CD1c-positive myeloid dendritic cell (primary cell): ENCODE measurements at regions not wholly inside any gene's neighbourhood (a gene's known extent, or its start where the extent isn't known, plus 50 kb on each side); places are given as distances from the start of the nearest gene placed in this dataset.

Experiments
- DNase-seq: peaks from one replicate; pipeline ENCODE4 v3.0.0-alpha.2; 2016; ENCODE audit errors: extremely low spot score

GRCh38 chr1:39107341-39108290 lies 81.5 kb downstream of the NDUFS5 start:
- no peak for DNase-seq

- no peak for DNase-seq
Observed at GRCh38 chr1:39109644-39110043, 83.5 kb downstream of the NDUFS5 start.

- DNase-seq: peak; percentile 31
Observed at GRCh38 chr1:39110325-39110851, 84.2 kb downstream of the NDUFS5 start.

GRCh38 chr1:39110882-39111281 lies 84.7 kb downstream of the NDUFS5 start:
- no peak for DNase-seq

GRCh38 chr1:39113109-39113743 lies 87.1 kb downstream of the NDUFS5 start:
- no peak for DNase-seq

- DNase-seq: peak; percentile 77
Observed at GRCh38 chr1:39115271-39116110, 89.0 kb upstream of the MACF1 start.

GRCh38 chr1:39116116-39116607 lies 88.3 kb upstream of the MACF1 start:
- DNase-seq: no peak

- DNase-seq: no peak
Observed at GRCh38 chr1:39116860-39117728, 87.4 kb upstream of the MACF1 start.

GRCh38 chr1:39117899-39118450 lies 86.5 kb upstream of the MACF1 start:
- no peak for DNase-seq

GRCh38 chr1:39122056-39122455 lies 82.4 kb upstream of the MACF1 start:
- no peak for DNase-seq

- DNase-seq: no peak
Observed at GRCh38 chr1:39124282-39124681, 80.2 kb upstream of the MACF1 start.

GRCh38 chr1:39127513-39127912 lies 77.0 kb upstream of the MACF1 start:
- no peak for DNase-seq

- DNase-seq: no peak
Observed at GRCh38 chr1:39128126-39128525, 76.4 kb upstream of the MACF1 start.

GRCh38 chr1:39128959-39129358 lies 75.5 kb upstream of the MACF1 start:
- DNase-seq: no peak

- DNase-seq: no peak
Observed at GRCh38 chr1:39129514-39129913, 75.0 kb upstream of the MACF1 start.

- DNase-seq: peak; percentile 28
Observed at GRCh38 chr1:39130325-39130724, 74.2 kb upstream of the MACF1 start.

GRCh38 chr1:39131940-39132339 lies 72.6 kb upstream of the MACF1 start:
- no peak for DNase-seq

GRCh38 chr1:39132505-39133339 lies 71.8 kb upstream of the MACF1 start:
- no peak for DNase-seq

- no peak for DNase-seq
Observed at GRCh38 chr1:39133340-39133684, 71.2 kb upstream of the MACF1 start.
